T-helper 1 cell treated with Interleukin-12 subunit alpha and Interleukin-12 subunit beta and Interleukin-4 antibody, amounts not matched to agents 30 μg/mL and 1 μg/mL, for 36 hours (primary cell): ENCODE measurements at regions not wholly inside any gene's neighbourhood (a gene's known extent, or its start where the extent isn't known, plus 50 kb on each side); places are given as distances from the start of the nearest gene placed in this dataset.
"Not testable (repeated sequence)": the region's sequence is repeated elsewhere in the genome, so short reads cannot be mapped to it uniquely, and the experiment has no call there.

Experiments used
- H3K27ac Mint-ChIP-seq: one replicate; pipeline ENCODE4 v1.8.0; 2021; ENCODE audit warnings: mild to moderate bottlenecking, mixed read lengths
- H3K27me3 Mint-ChIP-seq: one replicate; pipeline ENCODE4 v1.8.0; 2021; ENCODE audit warnings: low read depth, mixed read lengths
- H3K36me3 Mint-ChIP-seq: one replicate; pipeline ENCODE4 v1.8.0; 2021; ENCODE audit warnings: low read depth, mixed read lengths
- H3K4me1 Mint-ChIP-seq: one replicate; pipeline ENCODE4 v1.8.0; 2021; ENCODE audit warnings: low read depth, mixed read lengths
- H3K4me3 Mint-ChIP-seq: one replicate; pipeline ENCODE4 v1.8.0; 2021; ENCODE audit warnings: mild to moderate bottlenecking, moderate library complexity, mixed read lengths
- H3K9me3 Mint-ChIP-seq: one replicate; pipeline ENCODE4 v1.8.0; 2021; ENCODE audit warnings: mixed read lengths

- H3K36me3 Mint-ChIP-seq, H3K9me3 Mint-ChIP-seq, H3K4me1 Mint-ChIP-seq, H3K27ac Mint-ChIP-seq, H3K27me3 Mint-ChIP-seq, H3K4me3 Mint-ChIP-seq: not testable (repeated sequence)
These were observed 166.5 kb upstream of the MINDY3 start for GRCh38 chr10:16026832-16027231.

- Mint-ChIP-seq H3K27ac (no peak overlapping the region), H3K4me1 (no peaks in the 10 kb centered on the region), H3K9me3 (peaks cover 6% of the 10 kb centered on the region), H3K36me3 (no peaks in the 10 kb centered on the region), H3K27me3 (no peaks in the 10 kb centered on the region), H3K4me3 (no peak overlapping the region)
These were observed 170.3 kb upstream of the MINDY3 start for GRCh38 chr10:16030562-16030961.

GRCh38 chr10:16049050-16049449, 188.7 kb upstream of the MINDY3 start:
- no peak overlapping the region for H3K4me3 Mint-ChIP-seq
- H3K36me3 Mint-ChIP-seq, result no peaks in the 10 kb centered on the region
- no peaks in the 10 kb centered on the region for H3K9me3 Mint-ChIP-seq
- H3K4me1 Mint-ChIP-seq, result no peaks in the 10 kb centered on the region
- no peak overlapping the region for H3K27ac Mint-ChIP-seq
- no peaks in the 10 kb centered on the region for H3K27me3 Mint-ChIP-seq

- Mint-ChIP-seq H3K36me3 (no peaks in the 10 kb centered on the region), H3K27ac (no peak overlapping the region), H3K9me3 (peaks cover 4% of the 10 kb centered on the region), H3K27me3 (no peaks in the 10 kb centered on the region), H3K4me1 (no peaks in the 10 kb centered on the region), H3K4me3 (no peak overlapping the region)
These were observed 189.5 kb upstream of the MINDY3 start for GRCh38 chr10:16049782-16050181.

GRCh38 chr10:16063350-16063749, 203.0 kb upstream of the MINDY3 start:
- H3K4me3 Mint-ChIP-seq, result no peak overlapping the region
- no peaks in the 10 kb centered on the region for H3K36me3 Mint-ChIP-seq
- H3K27ac Mint-ChIP-seq, result no peak overlapping the region
- H3K4me1 Mint-ChIP-seq, result no peaks in the 10 kb centered on the region
- H3K27me3 Mint-ChIP-seq, result no peaks in the 10 kb centered on the region
- peaks cover 7% of the 10 kb centered on the region for H3K9me3 Mint-ChIP-seq

- not testable (repeated sequence) for H3K27me3 Mint-ChIP-seq, H3K36me3 Mint-ChIP-seq, H3K27ac Mint-ChIP-seq, H3K4me1 Mint-ChIP-seq, H3K4me3 Mint-ChIP-seq
- peaks cover 20% of the 10 kb centered on the region for H3K9me3 Mint-ChIP-seq
These were observed 223.2 kb upstream of the MINDY3 start for GRCh38 chr10:16083551-16083950.

GRCh38 chr10:16105082-16105481, 244.8 kb upstream of the MINDY3 start:
- Mint-ChIP-seq H3K4me1 (no peaks in the 10 kb centered on the region), H3K36me3 (no peaks in the 10 kb centered on the region), H3K4me3 (no peak overlapping the region), H3K9me3 (peaks cover 7% of the 10 kb centered on the region), H3K27me3 (no peaks in the 10 kb centered on the region), H3K27ac (no peak overlapping the region)

- Mint-ChIP-seq H3K27me3 (no peaks in the 10 kb centered on the region), H3K9me3 (no peaks in the 10 kb centered on the region), H3K27ac (no peak overlapping the region), H3K4me1 (peaks cover 3% of the 10 kb centered on the region), H3K4me3 (no peak overlapping the region), H3K36me3 (no peaks in the 10 kb centered on the region)
These were observed 256.3 kb upstream of the MINDY3 start for GRCh38 chr10:16116404-16117304.

GRCh38 chr10:16117305-16117695, 257.0 kb upstream of the MINDY3 start:
- Mint-ChIP-seq H3K27ac (no peak overlapping the region), H3K36me3 (no peaks in the 10 kb centered on the region), H3K4me3 (no peak overlapping the region), H3K9me3 (no peaks in the 10 kb centered on the region), H3K4me1 (peaks cover 3% of the 10 kb centered on the region), H3K27me3 (no peaks in the 10 kb centered on the region)

- H3K4me1 Mint-ChIP-seq, result peaks cover 3% of the 10 kb centered on the region
- H3K9me3 Mint-ChIP-seq, result no peaks in the 10 kb centered on the region
- H3K27me3 Mint-ChIP-seq, result no peaks in the 10 kb centered on the region
- H3K36me3 Mint-ChIP-seq, result no peaks in the 10 kb centered on the region
- no peak overlapping the region for H3K27ac Mint-ChIP-seq
- no peak overlapping the region for H3K4me3 Mint-ChIP-seq
These were observed 259.1 kb upstream of the MINDY3 start for GRCh38 chr10:16119445-16119844.

- Mint-ChIP-seq H3K4me3 (no peak overlapping the region), H3K27ac (no peak overlapping the region), H3K4me1 (peaks cover 3% of the 10 kb centered on the region), H3K27me3 (no peaks in the 10 kb centered on the region), H3K9me3 (no peaks in the 10 kb centered on the region), H3K36me3 (no peaks in the 10 kb centered on the region)
These were observed 260.3 kb upstream of the MINDY3 start for GRCh38 chr10:16120563-16120962.

GRCh38 chr10:16141499-16141898, 281.2 kb upstream of the MINDY3 start:
- H3K36me3 Mint-ChIP-seq, result no peaks in the 10 kb centered on the region
- no peaks in the 10 kb centered on the region for H3K27me3 Mint-ChIP-seq
- H3K4me1 Mint-ChIP-seq, result no peaks in the 10 kb centered on the region
- no peak overlapping the region for H3K4me3 Mint-ChIP-seq
- H3K27ac Mint-ChIP-seq, result no peak overlapping the region
- H3K9me3 Mint-ChIP-seq, result peaks cover 5% of the 10 kb centered on the region

- Mint-ChIP-seq H3K27me3 (no peaks in the 10 kb centered on the region), H3K4me1 (no peaks in the 10 kb centered on the region), H3K4me3 (no peak overlapping the region), H3K9me3 (peaks cover 30% of the 10 kb centered on the region), H3K36me3 (no peaks in the 10 kb centered on the region), H3K27ac (no peak overlapping the region)
These were observed 286.7 kb upstream of the MINDY3 start for GRCh38 chr10:16146993-16147392.

GRCh38 chr10:16155834-16156233, 281.0 kb upstream of the PTER start:
- H3K27ac Mint-ChIP-seq, result no peak overlapping the region
- no peaks in the 10 kb centered on the region for H3K36me3 Mint-ChIP-seq
- peaks cover 2% of the 10 kb centered on the region for H3K9me3 Mint-ChIP-seq
- H3K4me1 Mint-ChIP-seq, result no peaks in the 10 kb centered on the region
- H3K4me3 Mint-ChIP-seq, result no peak overlapping the region
- no peaks in the 10 kb centered on the region for H3K27me3 Mint-ChIP-seq

GRCh38 chr10:16156681-16157080, 280.1 kb upstream of the PTER start:
- Mint-ChIP-seq H3K9me3 (no peaks in the 10 kb centered on the region), H3K27ac (no peak overlapping the region), H3K36me3 (no peaks in the 10 kb centered on the region), H3K4me1 (no peaks in the 10 kb centered on the region), H3K27me3 (no peaks in the 10 kb centered on the region), H3K4me3 (no peak overlapping the region)
